Endothelial cell of umbilical vein (primary cell): ENCODE measurements at regions not wholly inside any gene's neighbourhood (a gene's known extent, or its start where the extent isn't known, plus 50 kb on each side); places are given as distances from the start of the nearest gene placed in this dataset.

ENCODE experiments used
- CTCF ChIP-seq, 2 donors: IDR thresholded peaks; 1 replicate in 1 of 2; 2 replicates in 1 of 2; pipeline ENCODE4 v1.5.1; 2011; ENCODE audit warnings: low read length in 2 of 2, mild to moderate bottlenecking in 2 of 2, moderate library complexity in 2 of 2, control low read depth in 1 of 2, inconsistent platforms in 1 of 2, low read depth in 1 of 2; ENCODE audit not compliant: insufficient read depth in 1 of 2; ENCODE audit errors: extremely low read depth in 1 of 2
- EZH2 ChIP-seq: IDR thresholded peaks from 2 replicates; pipeline ENCODE4 v1.6.1; 2012; ENCODE audit warnings: borderline replicate concordance, low read depth, mild to moderate bottlenecking, moderate library complexity, low read length, inconsistent platforms; ENCODE audit not compliant: severe bottlenecking
- POLR2A ChIP-seq: IDR thresholded peaks from 2 replicates; pipeline ENCODE4 v1.6.1; 2012; ENCODE audit warnings: low read depth, mild to moderate bottlenecking, control low read depth, low read length

GRCh38 chr11:70711911-70712185, 313.5 kb downstream of the CTTN start:
- TF ChIP-seq CTCF (IDR thresholded peaks at IDR 0.05; ENCODE audit: extremely low read depth in 1 of 2, insufficient read depth in 1 of 2, low read depth in 1 of 2, low read length in 2 of 2): no peak
- TF ChIP-seq EZH2: no peak
- TF ChIP-seq POLR2A: no peak
